ENCODE measurements at regions not wholly inside any gene's neighbourhood (a gene's known extent, or its start where the extent isn't known, plus 50 kb on each side); places are given as distances from the start of the nearest gene placed in this dataset.

GRCh38 chr4:155572106-155572703 is 94.4 kb upstream of the GUCY1A1 start:
- H3K9me3 Mint-ChIP-seq, result no peaks in the 10 kb centered on the region
- ATAC-seq (no peak), DNase-seq (no peak)
- no peaks in the 10 kb centered on the region for H3K4me1 Mint-ChIP-seq
- no peak overlapping the region for H3K4me3 Mint-ChIP-seq
- no peak overlapping the region for H3K27ac Mint-ChIP-seq
- peaks cover 8% of the 10 kb centered on the region for H3K27me3 Mint-ChIP-seq

GRCh38 chr4:155571184-155571944 is 95.3 kb upstream of the GUCY1A1 start:
- Mint-ChIP-seq H3K4me1 (no peaks in the 10 kb centered on the region), H3K27ac (no peak overlapping the region), H3K27me3 (peaks cover 8% of the 10 kb centered on the region), H3K4me3 (no peak overlapping the region), H3K9me3 (no peaks in the 10 kb centered on the region)
- DNase-seq (no peak), ATAC-seq (no peak)

- H3K27me3 Mint-ChIP-seq, result peaks cover 8% of the 10 kb centered on the region
- ATAC-seq (no peak), DNase-seq (no peak)
- H3K27ac Mint-ChIP-seq, result peak overlapping the region in 1 of 2 donors; percentile 3
- no peaks in the 10 kb centered on the region for H3K4me1 Mint-ChIP-seq
- no peaks in the 10 kb centered on the region for H3K9me3 Mint-ChIP-seq
- H3K4me3 Mint-ChIP-seq, result no peak overlapping the region
Observed at GRCh38 chr4:155570661-155571060, 96.0 kb upstream of the GUCY1A1 start.

- H3K27me3 Mint-ChIP-seq, result peaks cover 8% of the 10 kb centered on the region
- no peaks in the 10 kb centered on the region for H3K4me1 Mint-ChIP-seq
- DNase-seq, result no peak
- no peak for ATAC-seq
- H3K4me3 Mint-ChIP-seq, result no peak overlapping the region
- H3K27ac Mint-ChIP-seq, result no peak overlapping the region
- H3K9me3 Mint-ChIP-seq, result no peaks in the 10 kb centered on the region
Observed at GRCh38 chr4:155569960-155570515, 96.6 kb upstream of the GUCY1A1 start.

- DNase-seq (no peak), ATAC-seq (no peak)
- Mint-ChIP-seq H3K27me3 (peaks cover 12% of the 10 kb centered on the region), H3K9me3 (no peaks in the 10 kb centered on the region), H3K4me1 (no peaks in the 10 kb centered on the region), H3K27ac (no peak overlapping the region), H3K4me3 (no peak overlapping the region)
Observed at GRCh38 chr4:155569471-155569870, 97.2 kb upstream of the GUCY1A1 start.

GRCh38 chr4:155568641-155569220 is 97.9 kb upstream of the GUCY1A1 start:
- Mint-ChIP-seq H3K27ac (no peak overlapping the region), H3K27me3 (peaks cover 17% of the 10 kb centered on the region), H3K4me1 (no peaks in the 10 kb centered on the region), H3K4me3 (no peak overlapping the region), H3K9me3 (no peaks in the 10 kb centered on the region)
- DNase-seq (no peak), ATAC-seq (no peak)

GRCh38 chr4:155566354-155566753 is 100.3 kb upstream of the GUCY1A1 start:
- Mint-ChIP-seq H3K4me3 (no peak overlapping the region), H3K4me1 (no peaks in the 10 kb centered on the region), H3K27ac (no peak overlapping the region), H3K27me3 (peaks cover 17% of the 10 kb centered on the region), H3K9me3 (no peaks in the 10 kb centered on the region)
- DNase-seq, result no peak
- no peak for ATAC-seq

- Mint-ChIP-seq H3K9me3 (no peaks in the 10 kb centered on the region), H3K27ac (no peak overlapping the region)
Observed at GRCh38 chr4:155565776-155566175, 100.9 kb upstream of the GUCY1A1 start.

GRCh38 chr4:155565330-155565729 is 101.3 kb upstream of the GUCY1A1 start:
- no peaks in the 10 kb centered on the region for H3K4me1 Mint-ChIP-seq
- ATAC-seq, result no peak
- no peaks in the 10 kb centered on the region for H3K9me3 Mint-ChIP-seq

More at GRCh38 chr4:155565776-155566175, 100.9 kb upstream of the GUCY1A1 start:
- Mint-ChIP-seq H3K4me3 (no peak overlapping the region), H3K4me1 (no peaks in the 10 kb centered on the region), H3K27me3 (peaks cover 17% of the 10 kb centered on the region)
- DNase-seq (no peak), ATAC-seq (no peak)

GRCh38 chr4:155564880-155565279 is 101.8 kb upstream of the GUCY1A1 start:
- no peak for DNase-seq
- Mint-ChIP-seq H3K4me1 (no peaks in the 10 kb centered on the region), H3K9me3 (no peaks in the 10 kb centered on the region), H3K27me3 (peaks cover 9% of the 10 kb centered on the region), H3K4me3 (no peak overlapping the region), H3K27ac (no peak overlapping the region)
- no peak for ATAC-seq

More at GRCh38 chr4:155565330-155565729, 101.3 kb upstream of the GUCY1A1 start:
- Mint-ChIP-seq H3K4me3 (no peak overlapping the region), H3K27ac (no peak overlapping the region), H3K27me3 (peaks cover 13% of the 10 kb centered on the region)
- no peak for DNase-seq

GRCh38 chr4:155564086-155564485 is 102.6 kb upstream of the GUCY1A1 start:
- Mint-ChIP-seq H3K27me3 (peaks cover 9% of the 10 kb centered on the region), H3K9me3 (no peaks in the 10 kb centered on the region), H3K4me1 (no peaks in the 10 kb centered on the region), H3K4me3 (no peak overlapping the region), H3K27ac (no peak overlapping the region)
- ATAC-seq (no peak), DNase-seq (no peak)

GRCh38 chr4:155559915-155560314 is 106.7 kb upstream of the GUCY1A1 start:
- ATAC-seq, result no peak
- Mint-ChIP-seq H3K4me3 (no peak overlapping the region), H3K27ac (no peak overlapping the region), H3K9me3 (peaks cover 0 to 21% of the 10 kb centered on the region in 2 donors), H3K27me3 (peaks cover 18% of the 10 kb centered on the region), H3K4me1 (no peaks in the 10 kb centered on the region)
- no peak for DNase-seq

- DNase-seq, result no peak
- Mint-ChIP-seq H3K9me3 (peaks cover 17 to 43% of the 10 kb centered on the region in 2 donors), H3K4me3 (no peak overlapping the region), H3K4me1 (no peaks in the 10 kb centered on the region), H3K27me3 (peaks cover 10% of the 10 kb centered on the region), H3K27ac (no peak overlapping the region)
- no peak for ATAC-seq
Observed at GRCh38 chr4:155552180-155552579, 114.5 kb upstream of the GUCY1A1 start.

GRCh38 chr4:155548173-155548572 is 118.5 kb upstream of the GUCY1A1 start:
- no peak for ATAC-seq
- DNase-seq, result no peak
- no peak overlapping the region for H3K27ac Mint-ChIP-seq
- H3K9me3 Mint-ChIP-seq, result peaks cover 12 to 15% of the 10 kb centered on the region in 2 donors
- H3K4me1 Mint-ChIP-seq, result no peaks in the 10 kb centered on the region
- H3K4me3 Mint-ChIP-seq, result no peak overlapping the region
- H3K27me3 Mint-ChIP-seq, result no peaks in the 10 kb centered on the region

- Mint-ChIP-seq H3K9me3 (peaks cover 5 to 7% of the 10 kb centered on the region in 2 donors), H3K27ac (no peak overlapping the region), H3K27me3 (no peaks in the 10 kb centered on the region), H3K4me3 (no peak overlapping the region), H3K4me1 (no peaks in the 10 kb centered on the region)
- ATAC-seq (no peak), DNase-seq (no peak)
Observed at GRCh38 chr4:155546451-155546850, 120.2 kb upstream of the GUCY1A1 start.

- Mint-ChIP-seq H3K9me3 (peaks cover under 1 to 2% of the 10 kb centered on the region in 2 donors), H3K27ac (no peak overlapping the region), H3K4me3 (no peak overlapping the region), H3K4me1 (no peaks in the 10 kb centered on the region), H3K27me3 (no peaks in the 10 kb centered on the region)
- ATAC-seq (no peak), DNase-seq (no peak)
Observed at GRCh38 chr4:155545456-155545855, 121.2 kb upstream of the GUCY1A1 start.
